Panc1 (cell line): ENCODE measurements at regions not wholly inside any gene's neighbourhood (a gene's known extent, or its start where the extent isn't known, plus 50 kb on each side); places are given as distances from the start of the nearest gene placed in this dataset.

Source experiments
- CTCF ChIP-seq: fragments of 450-650 bp; IDR thresholded peaks from 2 replicates; pipeline ENCODE4 v1.5.1; 2017; ENCODE audit warnings: mild to moderate bottlenecking
- POLR2AphosphoS5 ChIP-seq: IDR thresholded peaks from 2 replicates; pipeline ENCODE4 v1.6.1; 2012; ENCODE audit warnings: mild to moderate bottlenecking, low read depth, low read length, moderate library complexity
- TCF7L2 ChIP-seq: IDR thresholded peaks from 2 replicates; pipeline ENCODE4 v1.6.1; 2011; ENCODE audit warnings: mild to moderate bottlenecking, low read depth, low read length, inconsistent platforms

DNA sequence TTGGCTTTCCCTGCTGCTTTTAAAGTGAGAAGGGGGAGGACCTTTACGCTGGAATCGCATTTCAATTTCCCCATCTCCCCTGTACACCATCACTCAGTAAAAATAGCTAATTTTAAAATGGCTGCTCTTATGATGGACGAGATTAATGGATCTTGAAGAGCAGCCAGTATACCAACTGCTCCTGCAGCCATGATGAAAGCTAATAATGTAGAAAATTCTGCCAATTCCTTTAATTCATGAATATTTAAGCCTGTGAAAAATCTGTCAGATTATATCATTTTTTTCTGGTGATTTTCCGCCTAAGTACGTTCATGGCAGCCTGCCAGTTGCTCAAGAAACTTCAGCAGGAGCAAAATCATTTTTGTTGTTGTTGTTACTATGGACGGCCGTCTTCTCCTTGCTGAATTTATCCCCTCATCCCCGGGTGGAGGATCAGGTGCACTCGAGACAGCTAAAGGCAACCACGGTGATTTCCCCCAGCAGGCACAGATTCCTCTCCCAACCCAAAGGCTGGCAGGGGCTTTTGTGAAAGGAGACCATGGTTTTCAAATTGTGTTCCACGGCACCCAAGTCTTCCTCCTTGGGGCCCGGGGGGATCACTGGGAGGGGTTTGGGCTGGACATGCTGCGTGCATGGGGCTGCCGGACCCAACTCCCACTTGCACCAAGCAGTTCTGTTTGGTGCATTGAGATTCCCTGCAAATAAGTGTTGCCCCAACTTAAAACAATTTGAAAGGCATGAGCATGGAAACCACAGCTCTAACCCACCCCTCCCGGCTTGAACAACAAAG lies 289.6 kb downstream of the UACA start:
- TF ChIP-seq TCF7L2 (no peak), CTCF (no peak), POLR2AphosphoS5 (no peak)
